ENCODE measurements at regions not wholly inside any gene's neighbourhood (a gene's known extent, or its start where the extent isn't known, plus 50 kb on each side); places are given as distances from the start of the nearest gene placed in this dataset.

DNA sequence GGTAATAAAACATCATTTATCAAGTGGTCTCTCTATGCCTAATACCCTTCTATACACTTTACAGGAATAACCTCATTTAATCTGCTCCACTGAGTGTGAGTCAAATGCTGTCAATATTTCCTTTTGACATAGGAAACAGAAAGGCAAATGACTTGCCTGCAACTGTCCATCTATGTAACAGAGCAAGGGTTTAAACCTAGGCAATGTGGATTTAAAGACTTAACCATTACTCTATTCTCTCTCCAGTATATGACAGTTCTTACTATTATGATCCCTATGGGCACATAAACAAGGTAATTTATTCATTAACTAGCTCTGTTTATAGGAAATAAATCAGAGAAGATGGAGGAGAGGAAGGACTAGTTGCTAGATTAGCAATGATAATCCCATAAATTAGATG is 70.6 kb downstream of the FSCB start:
- no peak for FAIRE-seq
- H3K9ac ChIP-seq (ENCODE audit: low read length in 3 of 3) = no peak overlapping the region
- H3K4me1 ChIP-seq (ENCODE audit: control insufficient read depth in 2 of 3, insufficient read depth in 2 of 3, low read depth in 1 of 3, low read length in 3 of 3) = no peaks in the 10 kb centered on the region
- H3K9me3 ChIP-seq (ENCODE audit: control insufficient read depth in 2 of 3, insufficient read depth in 1 of 3, low read length in 3 of 3) = no peaks in the 10 kb centered on the region
- H3K36me3 ChIP-seq (ENCODE audit: control insufficient read depth in 2 of 3, insufficient read depth in 3 of 3, low read length in 3 of 3) = no peaks in the 10 kb centered on the region
- no peak overlapping the region for H3K4me3 ChIP-seq (ENCODE audit: low read length in 3 of 3)
- intact Hi-C loops (cut with DNase I) = no loop called here
- no peak overlapping the region for H3K27ac ChIP-seq (ENCODE audit: low read depth in 2 of 2, low read length in 2 of 2)
- DNase-seq = no peak
- no peaks in the 10 kb centered on the region for H3K27me3 ChIP-seq (ENCODE audit: control insufficient read depth, insufficient read depth, low read length)
- TF ChIP-seq CTCF (IDR thresholded peaks at IDR 0.05; ENCODE audit: borderline replicate concordance, extremely low read depth, insufficient read depth) = no peak

DNA sequence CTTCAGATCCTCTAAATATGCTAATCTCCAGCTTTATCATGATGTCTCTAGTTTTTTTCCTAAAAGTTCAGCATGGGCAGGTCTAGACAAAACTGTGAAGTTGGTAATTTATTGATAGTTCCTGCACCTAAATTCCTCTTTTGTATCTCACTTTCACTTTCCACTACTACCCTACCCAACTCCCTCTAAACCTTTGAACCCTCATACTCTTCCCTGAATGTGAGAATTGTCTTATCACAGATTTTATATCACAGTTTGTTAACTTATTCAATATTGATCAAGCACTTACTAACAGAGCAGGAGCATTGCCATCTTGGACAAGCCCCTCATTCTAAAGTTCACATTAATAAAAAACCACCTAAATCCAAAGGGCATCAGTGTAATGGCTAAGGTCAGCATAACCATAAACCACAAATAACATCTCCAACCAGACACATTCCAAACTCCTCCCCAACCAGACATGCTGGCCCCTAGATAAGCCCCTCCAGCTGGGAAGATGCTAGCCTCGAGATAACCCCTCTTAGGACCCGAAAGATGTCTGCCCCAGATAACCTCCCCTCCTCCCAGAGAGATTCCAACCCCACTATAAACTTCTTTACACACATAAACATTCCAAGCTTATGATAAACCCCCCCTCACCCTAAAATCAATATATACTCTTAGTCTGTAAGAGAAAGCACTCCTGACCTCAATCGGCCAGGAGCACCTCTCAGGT is 78.7 kb downstream of the FSCB start:
- H3K4me3 ChIP-seq (ENCODE audit: low read length in 3 of 3) = no peak overlapping the region
- no peak overlapping the region for H3K9ac ChIP-seq (ENCODE audit: low read length in 3 of 3)
- intact Hi-C loops (cut with DNase I) = no loop called here
- no peaks in the 10 kb centered on the region for H3K27me3 ChIP-seq (ENCODE audit: control insufficient read depth, insufficient read depth, low read length)
- TF ChIP-seq CTCF (IDR thresholded peaks at IDR 0.05; ENCODE audit: borderline replicate concordance, extremely low read depth, insufficient read depth) = no peak
- FAIRE-seq (no peak), DNase-seq (no peak)
- H3K36me3 ChIP-seq (ENCODE audit: control insufficient read depth in 2 of 3, insufficient read depth in 3 of 3, low read length in 3 of 3) = no peaks in the 10 kb centered on the region
- H3K27ac ChIP-seq (ENCODE audit: low read depth in 2 of 2, low read length in 2 of 2) = no peak overlapping the region
- H3K4me1 ChIP-seq (ENCODE audit: control insufficient read depth in 2 of 3, insufficient read depth in 2 of 3, low read depth in 1 of 3, low read length in 3 of 3) = no peaks in the 10 kb centered on the region
- H3K9me3 ChIP-seq (ENCODE audit: control insufficient read depth in 2 of 3, insufficient read depth in 1 of 3, low read length in 3 of 3) = no peaks in the 10 kb centered on the region

- DNase-seq = peak in 1 of 5 donors; percentile 29
- intact Hi-C loops (cut with DNase I) = no loop called here
- H3K36me3 ChIP-seq (ENCODE audit: control insufficient read depth in 2 of 3, insufficient read depth in 3 of 3, low read length in 3 of 3) = no peaks in the 10 kb centered on the region
- H3K4me1 ChIP-seq (ENCODE audit: control insufficient read depth in 2 of 3, insufficient read depth in 2 of 3, low read depth in 1 of 3, low read length in 3 of 3) = no peaks in the 10 kb centered on the region
- no peak overlapping the region for H3K4me3 ChIP-seq (ENCODE audit: low read length in 3 of 3)
- no peak overlapping the region for H3K9ac ChIP-seq (ENCODE audit: low read length in 3 of 3)
- no peak overlapping the region for H3K27ac ChIP-seq (ENCODE audit: low read depth in 2 of 2, low read length in 2 of 2)
- H3K27me3 ChIP-seq (ENCODE audit: control insufficient read depth, insufficient read depth, low read length) = no peaks in the 10 kb centered on the region
- TF ChIP-seq CTCF (IDR thresholded peaks at IDR 0.05; ENCODE audit: borderline replicate concordance, extremely low read depth, insufficient read depth) = no peak
- FAIRE-seq = no peak
- peaks cover 0 to 3% (median 0%) of the 10 kb centered on the region in 3 donors for H3K9me3 ChIP-seq (ENCODE audit: control insufficient read depth in 2 of 3, insufficient read depth in 1 of 3, low read length in 3 of 3)
Observed at GRCh38 chr14:44422699-44423098, 84.4 kb downstream of the FSCB start.

- no peaks in the 10 kb centered on the region for H3K4me1 ChIP-seq (ENCODE audit: control insufficient read depth in 2 of 3, insufficient read depth in 2 of 3, low read depth in 1 of 3, low read length in 3 of 3)
- intact Hi-C loops (cut with DNase I) = no loop called here
- TF ChIP-seq CTCF (IDR thresholded peaks at IDR 0.05; ENCODE audit: borderline replicate concordance, extremely low read depth, insufficient read depth) = no peak
- H3K27me3 ChIP-seq (ENCODE audit: control insufficient read depth, insufficient read depth, low read length) = no peaks in the 10 kb centered on the region
- DNase-seq (no peak), FAIRE-seq (no peak)
- H3K27ac ChIP-seq (ENCODE audit: low read depth in 2 of 2, low read length in 2 of 2) = no peak overlapping the region
- H3K9ac ChIP-seq (ENCODE audit: low read length in 3 of 3) = no peak overlapping the region
- no peak overlapping the region for H3K4me3 ChIP-seq (ENCODE audit: low read length in 3 of 3)
- no peaks in the 10 kb centered on the region for H3K36me3 ChIP-seq (ENCODE audit: control insufficient read depth in 2 of 3, insufficient read depth in 3 of 3, low read length in 3 of 3)
- peaks cover 0 to 5% (median 0%) of the 10 kb centered on the region in 3 donors for H3K9me3 ChIP-seq (ENCODE audit: control insufficient read depth in 2 of 3, insufficient read depth in 1 of 3, low read length in 3 of 3)
Observed at GRCh38 chr14:44420226-44420625, 86.9 kb downstream of the FSCB start.

All from kidney (tissue), 13 donors.